Body of pancreas (tissue), 4 donors: ENCODE measurements at regions not wholly inside any gene's neighbourhood (a gene's known extent, or its start where the extent isn't known, plus 50 kb on each side); places are given as distances from the start of the nearest gene placed in this dataset.

Experiments used
- POLR2A ChIP-seq, 3 donors: fragments of 450-650 bp; IDR thresholded peaks; one replicate each; pipeline ENCODE4 v1.6.1; 2016; ENCODE audit warnings: antibody characterized with exemption in 3 of 3, mild to moderate bottlenecking in 2 of 3
- TF ChIP-seq, protein P1 (sequence below), 7 experiments: fragments of 450-650 bp in 4 of 7; fragments of 200-600 bp in 3 of 7; sonication (generic) in 3 of 7; IDR thresholded peaks; one replicate each; pipeline ENCODE4 v1.5.1; 2016 to 2019; ENCODE audit warnings: antibody characterized with exemption in 7 of 7

DNA sequence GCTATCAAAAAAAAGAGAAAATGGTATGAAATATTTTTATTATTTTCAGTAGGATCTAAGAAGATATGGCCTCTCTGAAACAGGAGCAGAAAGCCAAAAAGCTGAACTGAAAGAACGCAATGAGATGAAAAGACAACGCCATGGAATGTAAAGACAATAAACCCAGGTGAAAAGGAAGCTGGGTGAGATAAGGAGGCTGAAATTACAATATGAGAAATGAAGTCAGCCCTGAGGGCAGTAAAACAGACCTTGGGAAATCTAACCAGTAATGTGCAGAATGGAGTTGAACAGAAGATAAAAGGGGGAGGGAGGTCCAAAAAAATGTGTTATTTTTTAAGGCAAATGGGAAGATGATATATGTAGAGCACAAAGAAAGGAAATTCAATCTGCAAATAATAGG lies 265.3 kb downstream of the ENC1 start:
- TF ChIP-seq, protein P1, sequence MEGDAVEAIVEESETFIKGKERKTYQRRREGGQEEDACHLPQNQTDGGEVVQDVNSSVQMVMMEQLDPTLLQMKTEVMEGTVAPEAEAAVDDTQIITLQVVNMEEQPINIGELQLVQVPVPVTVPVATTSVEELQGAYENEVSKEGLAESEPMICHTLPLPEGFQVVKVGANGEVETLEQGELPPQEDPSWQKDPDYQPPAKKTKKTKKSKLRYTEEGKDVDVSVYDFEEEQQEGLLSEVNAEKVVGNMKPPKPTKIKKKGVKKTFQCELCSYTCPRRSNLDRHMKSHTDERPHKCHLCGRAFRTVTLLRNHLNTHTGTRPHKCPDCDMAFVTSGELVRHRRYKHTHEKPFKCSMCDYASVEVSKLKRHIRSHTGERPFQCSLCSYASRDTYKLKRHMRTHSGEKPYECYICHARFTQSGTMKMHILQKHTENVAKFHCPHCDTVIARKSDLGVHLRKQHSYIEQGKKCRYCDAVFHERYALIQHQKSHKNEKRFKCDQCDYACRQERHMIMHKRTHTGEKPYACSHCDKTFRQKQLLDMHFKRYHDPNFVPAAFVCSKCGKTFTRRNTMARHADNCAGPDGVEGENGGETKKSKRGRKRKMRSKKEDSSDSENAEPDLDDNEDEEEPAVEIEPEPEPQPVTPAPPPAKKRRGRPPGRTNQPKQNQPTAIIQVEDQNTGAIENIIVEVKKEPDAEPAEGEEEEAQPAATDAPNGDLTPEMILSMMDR (IDR thresholded peaks at IDR 0.05), result no peak
- no peak for TF ChIP-seq POLR2A (IDR thresholded peaks at IDR 0.05)
